ENCODE measurements at regions not wholly inside any gene's neighbourhood (a gene's known extent, or its start where the extent isn't known, plus 50 kb on each side); places are given as distances from the start of the nearest gene placed in this dataset.

- TF ChIP-seq CTCF (IDR thresholded peaks at IDR 0.05): no peak
- TF ChIP-seq POLR2A (IDR thresholded peaks at IDR 0.05): no peak
Measured at GRCh38 chr4:11201256-11201655, 227.4 kb downstream of the HS3ST1 start.
